Neural progenitor cell (in vitro differentiated cells): ENCODE measurements at regions not wholly inside any gene's neighbourhood (a gene's known extent, or its start where the extent isn't known, plus 50 kb on each side); places are given as distances from the start of the nearest gene placed in this dataset.
A peak's percentile ranks its signal among the peaks of the same experiment; 100 is the strongest.

Source experiments
- DNase-seq: peaks from one replicate; pipeline ENCODE4 v3.0.0-alpha.2; 2016; ENCODE audit warnings: low spot score
- H2AFZ ChIP-seq: fragments of 200-600 bp; sonication (generic); replicated peaks from 2 replicates; pipeline ENCODE4 v1.6.1; 2016; ENCODE audit warnings: antibody characterized with exemption
- H3F3A ChIP-seq: fragments of 200-600 bp; sonication (generic); 2 replicates; pipeline ENCODE4 v1.6.1; 2016; ENCODE audit warnings: antibody characterized with exemption, low read depth
- H3K27ac ChIP-seq: fragments of 200-600 bp; sonication (generic); 2 replicates; pipeline ENCODE4 v1.5.1; 2016; ENCODE audit warnings: mild to moderate bottlenecking
- H3K27me3 ChIP-seq: fragments of 200-600 bp; sonication (generic); 2 replicates; pipeline ENCODE4 v1.6.1; 2016; ENCODE audit warnings: mild to moderate bottlenecking, moderate library complexity
- H3K36me3 ChIP-seq: fragments of 200-600 bp; sonication (generic); 2 replicates; pipeline ENCODE4 v1.5.1; 2016
- H3K4me1 ChIP-seq: fragments of 200-600 bp; sonication (generic); 2 replicates; pipeline ENCODE4 v1.6.1; 2016; ENCODE audit warnings: mixed run types
- H3K4me2 ChIP-seq: fragments of 200-600 bp; sonication (generic); 2 replicates; pipeline ENCODE4 v1.6.1; 2016
- H3K4me3 ChIP-seq: fragments of 200-600 bp; sonication (generic); 2 replicates; pipeline ENCODE4 v1.5.1; 2016
- H3K79me2 ChIP-seq: fragments of 200-600 bp; sonication (generic); 2 replicates; pipeline ENCODE4 v1.6.1; 2016; ENCODE audit warnings: low read depth
- H3K9ac ChIP-seq: fragments of 200-600 bp; sonication (generic); 2 replicates; pipeline ENCODE4 v1.6.1; 2016
- H3K9me3 ChIP-seq: fragments of 200-600 bp; sonication (generic); 2 replicates; pipeline ENCODE4 v1.5.1; 2016; ENCODE audit warnings: low read depth
- H4K20me1 ChIP-seq: fragments of 200-600 bp; sonication (generic); 2 replicates; pipeline ENCODE4 v1.6.1; 2016; ENCODE audit warnings: low read depth
- H3K27ac Mint-ChIP-seq: 3 replicates; pipeline ENCODE4 v1.8.0; 2021; ENCODE audit warnings: mixed read lengths
- H3K27me3 Mint-ChIP-seq: 2 replicates; pipeline ENCODE4 v1.8.0; 2022; ENCODE audit warnings: low read depth, mild to moderate bottlenecking, inconsistent platforms, moderate library complexity, mixed read lengths; ENCODE audit not compliant: insufficient read depth
- H3K36me3 Mint-ChIP-seq: 3 replicates; pipeline ENCODE4 v1.8.0; 2021; ENCODE audit warnings: mixed read lengths
- H3K4me1 Mint-ChIP-seq: 3 replicates; pipeline ENCODE4 v1.8.0; 2021; ENCODE audit warnings: mixed read lengths
- H3K4me3 Mint-ChIP-seq: 3 replicates; pipeline ENCODE4 v1.8.0; 2021; ENCODE audit warnings: mild to moderate bottlenecking, moderate library complexity, mixed read lengths
- H3K9me3 Mint-ChIP-seq: 3 replicates; pipeline ENCODE4 v1.8.0; 2020; ENCODE audit warnings: mixed read lengths
- CTCF ChIP-seq: fragments of 200-600 bp; sonication (generic); IDR thresholded peaks from 2 replicates; pipeline ENCODE4 v1.5.1; 2017; ENCODE audit warnings: antibody characterized with exemption, mild to moderate bottlenecking
- EZH2 ChIP-seq: fragments of 200-600 bp; sonication (generic); IDR thresholded peaks from 2 replicates; pipeline ENCODE4 v1.6.1; 2017; ENCODE audit warnings: antibody characterized with exemption, mild to moderate bottlenecking, moderate library complexity
- EZH2phosphoT487 ChIP-seq: fragments of 200-600 bp; sonication (generic); IDR thresholded peaks from 2 replicates; pipeline ENCODE4 v1.6.1; 2017; ENCODE audit warnings: antibody characterized with exemption

- Histone ChIP-seq H3K36me3 (no peaks in the 10 kb centered on the region), H3K9ac (no peak overlapping the region), H4K20me1 (no peaks in the 10 kb centered on the region), H3K4me2 (no peak overlapping the region), H3K27me3 (no peaks in the 10 kb centered on the region), H3F3A (no peaks in the 10 kb centered on the region), H3K79me2 (no peaks in the 10 kb centered on the region), H3K27ac (no peak overlapping the region), H3K4me1 (peaks cover 18% of the 10 kb centered on the region), H2AFZ (peak overlapping the region; percentile 82), H3K9me3 (no peaks in the 10 kb centered on the region), H3K4me3 (no peak overlapping the region)
- Mint-ChIP-seq H3K27me3 (no peaks in the 10 kb centered on the region), H3K36me3 (no peaks in the 10 kb centered on the region), H3K9me3 (no peaks in the 10 kb centered on the region), H3K27ac (no peak overlapping the region), H3K4me3 (no peak overlapping the region), H3K4me1 (peaks cover 26% of the 10 kb centered on the region)
- TF ChIP-seq EZH2phosphoT487 (no peak), CTCF (no peak), EZH2 (no peak)
- no peak for DNase-seq
Measured at GRCh38 chr2:53181759-53182158, 585.8 kb upstream of the CHAC2 start.

GRCh38 chr2:53177327-53177726 is 590.3 kb upstream of the CHAC2 start:
- H3K27me3 ChIP-seq: no peaks in the 10 kb centered on the region
- no peaks in the 10 kb centered on the region for H3K27me3 Mint-ChIP-seq
- H3K27ac Mint-ChIP-seq: no peak overlapping the region
- H3K27ac ChIP-seq: no peak overlapping the region
- no peak overlapping the region for H3K9ac ChIP-seq
- no peak overlapping the region for H3K4me3 Mint-ChIP-seq
- no peaks in the 10 kb centered on the region for H3K9me3 Mint-ChIP-seq
- no peaks in the 10 kb centered on the region for H3K79me2 ChIP-seq
- no peak for TF ChIP-seq CTCF
- no peak for TF ChIP-seq EZH2phosphoT487
- TF ChIP-seq EZH2: no peak
- H3K36me3 ChIP-seq: no peaks in the 10 kb centered on the region
- H3K4me2 ChIP-seq: no peak overlapping the region
- peaks cover under 1% of the 10 kb centered on the region for H3K4me1 ChIP-seq
- H3K4me3 ChIP-seq: no peak overlapping the region
- H4K20me1 ChIP-seq: no peaks in the 10 kb centered on the region
- no peaks in the 10 kb centered on the region for H3F3A ChIP-seq
- peaks cover 2% of the 10 kb centered on the region for H3K4me1 Mint-ChIP-seq
- no peak overlapping the region for H2AFZ ChIP-seq
- no peaks in the 10 kb centered on the region for H3K36me3 Mint-ChIP-seq
- DNase-seq: no peak
- no peaks in the 10 kb centered on the region for H3K9me3 ChIP-seq

GRCh38 chr2:53174539-53174938 is 593.1 kb upstream of the CHAC2 start:
- Mint-ChIP-seq H3K9me3 (no peaks in the 10 kb centered on the region), H3K27me3 (no peaks in the 10 kb centered on the region), H3K36me3 (no peaks in the 10 kb centered on the region), H3K4me1 (no peaks in the 10 kb centered on the region), H3K4me3 (no peak overlapping the region), H3K27ac (no peak overlapping the region)
- no peak for DNase-seq
- H3K27ac ChIP-seq: no peak overlapping the region
- no peak overlapping the region for H3K4me3 ChIP-seq
- no peak overlapping the region for H3K4me2 ChIP-seq
- H3K4me1 ChIP-seq: no peaks in the 10 kb centered on the region
- H3K9me3 ChIP-seq: no peaks in the 10 kb centered on the region
- TF ChIP-seq EZH2phosphoT487: no peak
- TF ChIP-seq CTCF: no peak
- no peak for TF ChIP-seq EZH2
- H3F3A ChIP-seq: no peaks in the 10 kb centered on the region
- no peaks in the 10 kb centered on the region for H3K79me2 ChIP-seq
- H2AFZ ChIP-seq: no peak overlapping the region
- H3K36me3 ChIP-seq: no peaks in the 10 kb centered on the region
- no peaks in the 10 kb centered on the region for H3K27me3 ChIP-seq
- no peak overlapping the region for H3K9ac ChIP-seq
- no peaks in the 10 kb centered on the region for H4K20me1 ChIP-seq
